Lung (tissue), 11 donors: ENCODE measurements at regions not wholly inside any gene's neighbourhood (a gene's known extent, or its start where the extent isn't known, plus 50 kb on each side); places are given as distances from the start of the nearest gene placed in this dataset.

Experiments used
- ATAC-seq: fragments of 200-7000 bp; cut with Tn5 transposase; one replicate; pipeline ENCODE4 v1.9.1; 2020; ENCODE audit warnings: moderate number of reproducible peaks; ENCODE audit not compliant: insufficient read depth, low FRiP score
- DNase-seq, 3 donors: peaks; one replicate each; pipeline ENCODE4 v3.0.0-alpha.2; 2013 to 2017
- H3K27ac ChIP-seq, 2 donors: one replicate each; pipeline ENCODE4 v1.5.1; 2013; ENCODE audit warnings: mild to moderate bottlenecking in 2 of 2, moderate library complexity in 2 of 2, control low read depth in 1 of 2, inconsistent platforms in 1 of 2, low read depth in 1 of 2, low read length in 1 of 2
- H3K27me3 ChIP-seq, 3 donors: one replicate each; pipeline ENCODE4 v1.5.1; 2013; ENCODE audit warnings: low read length in 2 of 3; ENCODE audit not compliant: control insufficient read depth in 3 of 3, insufficient read depth in 3 of 3
- H3K36me3 ChIP-seq, 4 donors: one replicate each; pipeline ENCODE4 v1.5.1; 2013; ENCODE audit warnings: low read length in 4 of 4, mild to moderate bottlenecking in 1 of 4, moderate library complexity in 1 of 4; ENCODE audit not compliant: control insufficient read depth in 4 of 4, insufficient read depth in 4 of 4
- H3K4me1 ChIP-seq, 5 donors: one replicate each; pipeline ENCODE4 v1.5.1; 2013; ENCODE audit warnings: low read length in 5 of 5, mild to moderate bottlenecking in 2 of 5, moderate library complexity in 1 of 5; ENCODE audit not compliant: control insufficient read depth in 5 of 5, insufficient read depth in 5 of 5
- H3K4me3 ChIP-seq: one replicate; pipeline ENCODE4 v1.5.1; 2013; ENCODE audit warnings: mild to moderate bottlenecking, control low read depth, moderate library complexity
- H3K9ac ChIP-seq, 2 donors: one replicate each; pipeline ENCODE4 v1.5.1; 2013; ENCODE audit warnings: low read length in 2 of 2, control low read depth in 1 of 2; ENCODE audit not compliant: insufficient read depth in 1 of 2
- H3K9me3 ChIP-seq, 4 donors: one replicate each; pipeline ENCODE4 v1.5.1; 2013; ENCODE audit warnings: low read length in 3 of 4, mild to moderate bottlenecking in 1 of 4, moderate library complexity in 1 of 4; ENCODE audit not compliant: control insufficient read depth in 4 of 4, insufficient read depth in 3 of 4
- CTCF ChIP-seq: IDR thresholded peaks from 2 replicates; pipeline ENCODE4 v1.5.1; 2012; ENCODE audit warnings: mild to moderate bottlenecking; ENCODE audit errors: control extremely low read depth, extremely low read depth
- WGBS, 2 donors: extraction: QIAGEN DNeasy Blood & Tissue Kit; methylation state at CpG; one replicate each; pipeline ENCODE4 v1.1.7; 2013; 5-methylcytosine and 5-hydroxymethylcytosine counted together
- donor health status: control.
- donor health status: control.
- donor health status: Bipolar disorder and iron deficiency.
- donor health status: healthy.
- donor health status: DM: yes; HTN: yes; CAD: no.

- H3K4me3 ChIP-seq, result no peak overlapping the region
- DNase-seq (no peak), ATAC-seq (no peak)
- H3K4me1 ChIP-seq, result peaks cover 0 to 11% (median 10%) of the 10 kb centered on the region in 5 donors
- no peak for TF ChIP-seq CTCF
- peaks cover 0 to 5% (median 0%) of the 10 kb centered on the region in 4 donors for H3K9me3 ChIP-seq
- H3K36me3 ChIP-seq, result no peaks in the 10 kb centered on the region
- WGBS, 2 donors, result 49 to 58% methylated on average over 7 of the region's 7 CpGs
- no peaks in the 10 kb centered on the region for H3K27me3 ChIP-seq
- no peak overlapping the region for H3K27ac ChIP-seq
- H3K9ac ChIP-seq, result no peak overlapping the region
Observed at GRCh38 chr2:237227592-237228280, 142.0 kb downstream of the COPS8 start.

GRCh38 chr2:237228281-237228625, 142.6 kb downstream of the COPS8 start:
- no peak for ATAC-seq
- WGBS, 2 donors, result 95 to 97% methylated on average over 4 of the region's 4 CpGs
- DNase-seq, result no peak

DNA sequence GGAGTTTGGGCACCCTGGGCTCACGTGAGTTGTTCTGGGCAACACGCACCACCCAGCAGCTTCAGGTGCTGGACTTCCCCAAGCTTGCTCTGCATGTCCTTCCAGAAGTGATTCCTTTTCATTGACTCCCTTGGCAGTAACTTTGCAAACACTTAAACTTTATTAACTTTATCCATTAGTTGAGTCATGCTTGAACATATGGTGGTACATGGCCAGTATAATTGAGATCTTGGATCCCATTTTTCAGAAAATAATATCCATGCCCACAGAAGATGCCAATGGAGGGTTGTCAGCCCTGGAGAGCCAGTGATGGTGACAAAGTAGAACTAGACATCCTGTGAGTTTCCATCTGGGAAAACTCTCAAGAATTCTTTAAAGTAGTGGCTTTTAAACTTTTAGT, 144.2 kb downstream of the COPS8 start:
- 86 to 98% methylated on average over 2 of the region's 2 CpGs for WGBS, 2 donors
- ATAC-seq, result no peak

More at GRCh38 chr2:237228281-237228625, 142.6 kb downstream of the COPS8 start:
- H3K9me3 ChIP-seq, result peaks cover 0 to 5% (median 0%) of the 10 kb centered on the region in 4 donors
- no peak overlapping the region for H3K27ac ChIP-seq
- H3K4me3 ChIP-seq, result no peak overlapping the region
- no peak for TF ChIP-seq CTCF
- H3K27me3 ChIP-seq, result no peaks in the 10 kb centered on the region
- H3K36me3 ChIP-seq, result no peaks in the 10 kb centered on the region
- H3K9ac ChIP-seq, result no peak overlapping the region
- H3K4me1 ChIP-seq, result peaks cover 0 to 5% (median 5%) of the 10 kb centered on the region in 5 donors

More for the DNA sequence above, 144.2 kb downstream of the COPS8 start:
- peaks cover 0 to 5% (median 2%) of the 10 kb centered on the region in 5 donors for H3K4me1 ChIP-seq
- no peak overlapping the region for H3K9ac ChIP-seq
- no peak overlapping the region for H3K27ac ChIP-seq
- no peaks in the 10 kb centered on the region for H3K36me3 ChIP-seq
- H3K4me3 ChIP-seq, result no peak overlapping the region
- TF ChIP-seq CTCF, result no peak
- peaks cover 0 to 5% (median 0%) of the 10 kb centered on the region in 4 donors for H3K9me3 ChIP-seq
- DNase-seq, result no peak
- H3K27me3 ChIP-seq, result no peaks in the 10 kb centered on the region
